Hippocampal formation (tissue), 2 donors: ENCODE measurements at regions not wholly inside any gene's neighbourhood (a gene's known extent, or its start where the extent isn't known, plus 50 kb on each side); places are given as distances from the start of the nearest gene placed in this dataset.

Experiments used
- DNase-seq, 2 donors: peaks; one replicate each; lab custom pipeline; 2025; lab: John Stamatoyannopoulos, UW

DNA sequence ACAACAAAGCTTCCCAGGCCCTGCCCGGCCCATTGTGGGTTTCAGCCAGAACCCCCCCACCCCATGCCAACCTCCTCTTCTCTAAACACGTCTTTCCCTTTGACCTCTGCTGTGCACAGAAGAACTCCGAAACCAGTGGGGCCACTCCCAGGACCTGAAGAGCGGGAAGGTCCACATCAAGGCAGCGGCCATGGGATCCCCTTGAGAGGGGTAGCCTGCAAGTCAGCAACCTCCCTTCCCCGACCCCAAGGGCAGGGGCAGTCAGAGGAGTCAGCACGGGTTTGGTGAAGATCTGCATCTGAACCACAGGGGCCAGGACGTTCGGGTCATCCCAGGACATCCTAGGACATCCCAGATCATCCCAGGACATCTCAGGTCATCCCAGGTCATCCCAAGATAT lies 379.9 kb upstream of the IRX4 start:
- no peak for DNase-seq

DNA sequence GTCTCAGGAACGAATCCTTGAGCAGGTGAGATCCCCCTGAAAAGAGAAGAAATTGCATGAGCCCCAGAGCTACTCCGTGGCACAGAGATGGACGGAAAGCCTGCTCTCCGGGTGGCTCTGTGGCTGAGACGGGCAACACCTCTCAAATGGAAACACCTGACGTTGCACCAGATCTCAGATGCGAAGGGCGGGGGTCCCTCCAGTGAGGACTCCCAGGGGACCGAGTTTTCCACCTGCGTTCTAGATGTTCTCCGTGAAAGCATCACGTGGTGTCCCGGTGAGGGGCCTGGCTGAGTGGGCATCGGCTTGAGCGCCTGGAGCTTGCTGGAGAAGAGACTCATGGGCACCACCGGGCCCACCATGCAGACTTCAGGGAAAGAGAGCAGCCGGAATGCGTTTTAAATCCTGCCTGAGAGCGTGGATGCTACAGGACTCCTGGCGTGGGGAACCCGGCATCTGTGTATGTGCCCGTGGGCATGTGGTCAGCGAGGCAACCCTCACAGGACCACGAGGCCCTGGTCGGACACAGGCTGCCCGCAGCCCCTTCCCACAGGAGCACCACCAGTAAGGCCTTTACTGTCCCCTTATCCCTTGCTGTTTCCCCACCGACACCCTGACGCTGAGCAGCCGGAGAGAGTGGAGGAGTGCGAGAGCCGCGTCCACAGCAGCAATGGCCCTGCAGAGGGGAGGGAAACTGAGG lies 378.4 kb upstream of the IRX4 start:
- DNase-seq: no peak

DNA sequence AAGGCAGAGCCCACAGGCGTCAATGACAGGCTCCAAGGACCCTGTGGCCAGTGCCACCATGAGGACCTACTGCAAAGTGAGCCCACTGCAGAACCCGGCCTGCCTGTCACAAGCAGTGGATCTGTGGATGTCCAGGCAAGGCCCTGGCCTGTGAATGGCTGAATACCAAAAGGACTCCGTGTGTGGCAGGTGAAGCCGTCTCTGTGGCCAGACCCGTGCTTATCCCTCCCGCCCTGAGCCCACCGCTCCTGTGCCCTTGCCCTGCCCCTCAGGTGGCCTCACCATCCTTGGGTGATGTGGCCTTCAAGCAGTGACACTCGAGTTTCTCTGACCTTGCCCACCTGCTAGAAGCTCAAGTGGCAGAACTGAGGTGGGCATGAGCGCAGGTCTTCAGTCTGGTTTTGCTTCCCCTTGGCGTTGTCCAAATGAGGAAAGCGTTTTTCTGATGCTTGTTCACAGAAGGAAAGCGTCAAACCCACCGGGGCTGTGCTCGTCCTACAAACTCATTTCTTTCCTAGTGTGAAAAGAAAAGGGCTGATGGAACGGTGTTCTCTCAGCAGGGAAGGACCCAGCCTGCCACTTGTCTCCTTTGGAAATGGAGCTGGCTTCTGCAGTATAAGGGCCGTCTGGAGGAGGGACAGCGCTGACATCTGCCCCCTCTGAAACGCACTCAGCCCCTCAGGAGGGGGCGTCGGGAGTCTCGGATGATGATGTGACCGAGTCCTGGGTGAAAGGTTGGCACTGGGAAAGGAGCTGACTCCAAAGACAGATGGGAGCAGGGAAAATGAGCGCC lies 377.7 kb upstream of the IRX4 start:
- no peak for DNase-seq

DNA sequence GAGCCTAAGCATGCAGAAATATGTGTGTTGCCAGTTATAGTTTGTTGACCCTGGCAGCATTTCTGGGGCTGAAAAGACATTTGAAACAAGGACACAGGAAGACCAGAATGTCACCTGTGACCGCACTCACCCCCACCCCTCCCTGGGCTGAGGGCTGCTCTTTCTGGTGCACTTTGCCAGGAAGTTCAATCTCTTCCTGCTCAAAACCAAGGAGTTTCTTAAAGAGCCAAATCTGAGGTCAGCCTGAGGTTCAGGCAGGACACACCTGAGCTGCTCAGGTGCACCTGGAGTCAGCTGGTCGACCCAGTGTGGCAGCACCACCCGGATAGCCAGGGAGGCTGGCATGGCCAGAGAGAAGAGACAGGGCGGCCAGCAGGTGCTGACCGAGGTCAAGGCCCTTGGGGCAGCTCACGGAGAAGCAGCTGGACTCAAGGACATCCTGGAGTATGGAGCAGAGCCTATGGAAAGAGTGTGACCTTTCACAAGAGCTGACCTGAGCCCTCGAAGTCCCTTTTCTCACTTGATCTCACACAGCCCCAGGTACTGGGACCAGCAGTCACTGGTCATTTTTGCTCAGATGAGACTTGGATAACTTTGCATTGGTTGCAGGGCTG lies 376.9 kb upstream of the IRX4 start:
- DNase-seq: no peak

DNA sequence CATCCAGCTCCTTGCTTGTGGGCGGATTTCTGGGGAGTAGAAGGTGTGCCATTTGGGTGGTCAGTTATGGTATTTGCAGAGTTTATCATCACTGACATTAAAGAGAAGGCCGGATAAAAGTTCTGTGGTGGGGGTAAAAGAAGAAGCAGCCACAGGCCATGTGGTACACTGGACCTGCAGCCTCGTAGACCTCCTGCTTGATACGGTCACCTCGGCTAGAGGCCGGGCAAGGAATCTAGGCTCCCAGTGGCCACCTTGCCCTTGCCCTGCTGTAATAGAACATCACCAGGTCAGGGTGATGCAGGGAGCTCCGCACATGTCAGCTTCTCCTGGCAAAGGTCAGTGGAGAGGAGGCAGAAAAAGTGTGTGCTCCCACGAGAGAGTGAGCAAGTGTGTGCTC lies 376.1 kb upstream of the IRX4 start:
- no peak for DNase-seq

DNA sequence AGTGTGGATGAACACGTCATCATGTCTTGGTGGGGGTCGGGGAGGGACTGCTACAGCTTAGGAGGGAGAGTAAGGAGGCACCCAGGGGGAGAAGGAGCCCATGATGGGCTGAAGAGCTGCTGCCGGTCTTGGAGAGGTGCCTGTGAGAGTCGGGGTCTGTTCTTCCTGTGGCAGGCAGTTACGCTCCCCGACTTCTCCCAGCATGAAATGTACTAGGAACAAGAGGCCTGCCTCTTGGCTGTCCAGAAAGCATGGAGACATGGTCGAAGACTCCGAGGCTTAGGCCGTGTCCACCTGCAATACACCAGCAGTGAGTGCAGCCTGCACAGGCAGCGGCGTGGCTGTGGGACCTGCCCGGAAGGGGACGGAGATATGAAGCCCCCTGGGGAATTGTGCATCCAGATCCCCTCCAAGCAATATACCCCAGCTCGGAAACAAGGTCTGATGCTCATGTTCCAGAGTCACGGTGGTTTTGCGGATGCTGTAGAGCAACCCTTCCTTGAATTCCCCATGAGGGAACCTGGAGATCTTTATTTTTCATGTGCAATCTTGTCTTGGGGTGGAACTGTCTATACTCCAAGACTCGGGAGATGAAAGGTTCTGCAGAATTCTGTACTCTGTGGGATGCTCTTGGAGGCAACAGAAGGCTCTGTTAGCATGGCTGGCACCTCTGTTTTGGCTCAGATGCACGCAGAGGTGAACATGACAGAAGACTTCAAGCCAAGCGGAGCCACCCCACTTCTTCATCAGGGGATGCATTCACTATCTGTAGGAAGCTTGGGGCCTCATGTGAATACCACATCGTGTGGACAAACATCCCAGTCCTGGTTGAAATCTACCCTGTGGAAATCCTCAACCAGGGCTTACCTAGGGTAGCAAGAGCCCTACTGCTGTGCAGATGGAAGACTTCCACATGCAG lies 374.9 kb upstream of the IRX4 start:
- no peak for DNase-seq

DNA sequence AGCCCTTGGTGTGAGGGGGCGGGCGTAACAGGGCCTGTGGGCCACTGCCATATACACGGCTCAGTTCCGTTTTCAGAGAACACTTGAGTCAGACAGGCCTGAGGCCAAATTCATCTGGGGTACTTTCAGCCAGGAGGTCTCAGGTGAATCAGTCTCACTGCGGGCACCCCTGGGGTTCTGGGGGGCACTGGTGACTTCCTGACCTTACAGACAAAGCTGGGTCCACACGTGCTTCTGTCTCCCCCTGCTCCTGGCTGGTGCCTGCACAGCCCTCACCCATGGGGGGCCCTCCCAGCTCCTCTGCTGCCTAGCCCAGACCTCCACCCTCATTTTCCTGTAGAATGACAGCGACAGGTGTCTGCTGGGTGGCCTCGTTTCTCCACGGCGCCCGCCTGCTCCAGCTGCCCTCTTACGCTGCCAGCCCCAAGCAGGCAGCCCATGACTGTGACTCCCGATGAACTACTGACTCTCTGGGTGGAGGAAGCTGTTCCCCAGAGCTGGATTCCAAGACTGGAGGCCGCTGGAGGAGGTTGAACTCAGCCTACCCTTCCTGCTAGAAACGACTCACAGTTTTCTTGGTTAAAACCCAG lies 374.1 kb upstream of the IRX4 start:
- no peak for DNase-seq

DNA sequence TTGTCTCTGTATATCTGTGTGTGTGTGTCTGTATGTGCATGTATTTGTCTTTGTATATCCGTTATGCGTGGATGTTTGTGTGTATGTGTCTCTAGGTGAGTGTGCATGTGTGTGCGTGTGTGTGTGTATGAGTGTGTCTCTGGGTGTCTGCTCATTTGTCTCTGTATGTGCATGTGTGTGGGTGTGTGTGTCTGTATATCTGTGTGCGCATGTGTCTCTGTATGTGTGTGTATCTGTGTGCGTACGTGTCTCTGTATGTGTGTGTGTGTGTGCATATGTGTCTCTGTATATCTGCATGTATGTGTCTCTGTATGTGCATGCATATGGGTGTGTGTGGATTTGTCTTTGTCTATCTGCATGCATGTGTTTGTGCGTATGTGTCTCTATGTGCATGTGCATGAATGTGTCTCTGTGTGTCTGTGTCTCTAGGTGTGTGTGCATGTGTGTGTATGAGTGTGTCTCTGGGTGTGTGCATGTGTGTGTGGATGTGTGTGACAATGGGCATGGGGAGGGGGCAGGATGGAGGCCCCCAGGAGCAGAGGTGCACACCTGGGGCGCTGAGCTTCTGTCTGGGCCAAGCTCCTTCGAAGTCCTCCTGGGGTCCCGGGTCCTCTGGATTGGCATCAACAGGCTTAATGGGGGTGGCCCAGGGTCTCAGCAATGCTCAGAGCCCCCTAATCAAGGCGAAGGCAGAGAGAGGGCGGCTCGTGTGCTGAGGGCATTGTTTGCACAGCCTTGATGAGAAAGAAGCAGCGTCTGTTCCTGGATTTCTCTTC lies 373.4 kb upstream of the IRX4 start:
- DNase-seq: no peak

DNA sequence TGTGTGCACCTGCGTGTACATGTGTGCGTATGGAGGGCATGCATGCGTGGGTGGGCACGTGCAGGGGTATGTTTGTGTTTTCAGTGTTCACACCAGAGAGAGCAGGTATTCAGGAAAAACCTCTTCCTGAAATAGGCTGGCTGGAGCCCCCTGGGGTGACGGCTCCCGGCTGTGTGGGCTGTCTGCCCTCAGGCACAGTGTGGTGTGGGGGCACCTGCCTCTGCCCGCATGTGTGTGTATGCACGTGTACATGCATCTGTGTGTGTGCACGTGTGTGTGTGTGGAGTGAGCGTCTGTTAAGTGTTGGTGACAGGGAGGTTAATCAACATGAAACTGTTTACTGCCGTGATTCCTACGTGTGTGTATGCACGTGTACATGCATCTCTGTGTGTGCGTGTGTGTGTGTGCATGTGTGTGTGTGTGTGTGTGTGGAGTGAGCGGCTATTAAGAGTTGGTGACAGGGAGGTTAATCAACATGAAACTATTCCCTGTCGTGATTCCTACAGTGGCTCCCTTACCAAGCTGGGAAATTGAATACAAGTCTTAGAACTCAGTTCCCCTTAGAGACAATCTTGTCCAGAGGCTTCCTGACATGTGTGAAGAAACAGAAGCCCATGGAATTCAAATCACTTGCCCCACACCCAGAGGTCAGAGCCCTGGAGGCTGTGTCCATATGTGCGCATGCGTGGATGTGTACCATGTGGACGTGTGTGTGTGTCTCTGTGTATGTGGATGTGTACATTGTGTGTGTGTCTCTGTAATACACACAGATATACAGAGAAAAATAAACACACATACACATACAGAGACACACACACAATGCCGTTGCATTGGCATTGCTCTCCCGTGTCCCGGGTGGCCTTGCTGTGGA lies 372.4 kb upstream of the IRX4 start:
- no peak for DNase-seq

DNA sequence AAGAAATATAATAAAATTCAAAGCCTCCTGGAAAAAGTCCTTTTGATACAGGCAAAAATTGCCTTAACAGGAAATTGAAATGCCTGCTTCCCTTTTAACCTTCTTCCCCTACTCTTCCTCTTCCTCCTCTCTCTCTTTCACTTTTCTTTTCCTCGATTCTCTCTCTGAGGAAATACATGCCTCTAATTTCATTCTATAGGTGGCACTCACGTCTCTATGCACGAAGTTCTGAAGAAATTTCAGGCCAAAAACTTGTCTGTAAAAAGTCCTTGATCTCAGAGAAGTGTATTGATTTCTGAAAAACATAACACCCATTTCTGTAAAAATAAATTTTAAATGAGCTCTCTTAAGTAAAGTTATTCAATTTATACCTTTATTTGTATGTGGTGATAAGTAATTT lies 371.7 kb upstream of the IRX4 start:
- DNase-seq: no peak

DNA sequence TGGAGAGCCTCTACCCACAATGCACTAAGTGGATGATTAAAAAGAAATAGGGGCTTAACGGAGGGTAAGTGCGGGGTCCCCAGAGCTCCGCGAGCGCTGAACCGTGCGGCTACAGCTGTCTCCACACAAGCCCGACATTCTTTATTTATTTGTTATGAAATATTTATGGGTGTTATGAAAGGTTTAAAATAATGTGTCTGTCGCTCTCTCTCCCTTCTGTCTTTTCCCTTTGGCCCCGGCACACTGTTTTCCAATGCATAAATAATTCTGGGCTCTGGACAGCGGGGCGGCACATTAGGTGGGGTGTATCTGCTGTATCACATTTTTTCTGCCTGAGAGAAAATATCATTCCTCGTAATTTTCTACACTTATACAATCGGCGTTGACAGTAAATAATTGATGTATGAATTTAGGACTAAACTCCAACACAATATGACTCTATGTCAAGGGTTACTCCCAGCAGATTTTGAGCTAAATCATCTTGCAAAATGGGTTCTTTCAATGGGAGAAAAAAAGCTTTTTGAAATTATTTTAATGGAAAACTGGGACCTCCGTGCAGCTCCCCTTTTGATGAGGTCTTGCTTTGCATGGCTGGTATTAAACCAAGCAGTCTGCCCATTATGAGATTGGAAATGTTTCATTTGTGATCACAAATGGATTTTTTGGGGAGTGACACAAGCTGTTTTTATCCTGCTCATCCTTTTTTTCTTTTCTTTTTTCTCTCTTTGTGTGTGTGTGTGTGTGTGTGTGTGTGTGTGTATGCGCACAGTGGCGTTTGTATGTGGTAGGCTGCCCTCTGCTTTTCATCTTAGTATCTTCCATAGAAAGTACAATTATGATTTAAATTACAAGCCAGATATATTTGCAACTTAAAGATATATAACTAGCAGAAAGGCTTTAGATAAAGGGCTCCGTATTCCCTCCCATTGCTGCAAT lies 370.6 kb upstream of the IRX4 start:
- no peak for DNase-seq

DNA sequence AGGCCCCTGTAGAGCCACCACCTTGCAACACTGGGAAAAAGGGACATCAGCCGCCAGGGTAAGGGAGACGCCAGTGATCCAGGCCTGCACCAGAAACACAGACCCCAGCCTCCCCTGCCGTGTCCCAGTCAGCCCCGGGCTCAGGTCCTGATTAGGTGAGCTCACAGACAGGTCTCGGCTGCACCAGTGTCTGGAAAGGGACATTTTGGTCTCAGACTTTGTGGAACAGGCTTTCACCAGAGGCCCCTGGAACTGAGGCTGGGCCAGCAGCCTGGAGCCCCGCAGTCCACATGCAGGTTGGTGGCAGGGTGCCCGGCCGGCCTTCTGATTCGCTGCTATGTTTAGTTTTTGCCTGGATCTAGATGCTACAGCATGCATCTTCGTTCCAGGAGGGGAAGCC lies 369.0 kb upstream of the IRX4 start:
- no peak for DNase-seq

DNA sequence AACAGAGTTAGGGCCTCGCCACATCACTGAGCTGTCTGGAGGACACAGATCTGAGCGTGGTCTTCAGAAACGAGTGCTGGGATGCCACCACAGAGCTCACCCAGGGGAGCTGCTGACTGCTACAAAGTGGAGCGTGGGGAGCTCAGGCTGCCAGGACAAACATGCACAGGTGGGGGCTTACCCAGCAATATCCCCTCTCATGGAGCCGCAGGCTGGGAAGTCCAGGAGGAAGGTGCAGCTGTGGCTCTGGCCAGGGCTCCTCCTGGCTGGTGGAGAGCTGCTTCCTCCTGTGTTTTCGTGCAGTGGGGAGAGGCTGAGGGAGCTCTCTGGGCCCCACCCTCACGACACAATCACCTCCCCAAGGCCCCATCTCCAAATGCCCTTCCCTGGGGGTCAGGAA lies 368.6 kb upstream of the IRX4 start:
- no peak for DNase-seq

DNA sequence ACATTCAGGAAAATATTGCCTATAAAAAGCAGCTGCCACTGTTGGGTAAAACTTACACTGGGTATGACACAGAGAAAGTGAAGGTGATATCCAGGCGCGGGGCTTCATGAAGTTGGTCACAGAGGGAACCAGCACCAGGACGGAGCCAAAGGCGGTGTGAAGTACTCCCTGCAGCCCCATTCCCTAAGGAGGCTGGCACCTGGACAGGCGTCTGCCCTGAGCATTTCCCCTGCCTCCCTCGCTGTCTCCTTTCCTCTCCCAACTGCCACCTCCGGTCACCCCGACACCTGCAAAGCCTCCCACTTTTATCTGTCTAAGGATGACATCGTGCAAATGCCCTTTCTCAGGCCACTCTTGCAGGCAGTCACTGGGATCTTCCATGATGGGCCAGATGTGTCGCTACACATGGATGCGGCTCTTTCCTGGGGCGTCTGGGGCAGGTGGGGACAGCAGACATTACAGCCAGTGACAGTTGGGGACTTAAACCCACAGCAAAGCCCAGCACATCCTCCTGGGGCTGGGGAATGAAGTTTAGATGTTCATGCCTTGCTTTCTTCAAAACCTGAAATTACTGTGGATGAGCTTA lies 367.7 kb upstream of the IRX4 start:
- DNase-seq: no peak

DNA sequence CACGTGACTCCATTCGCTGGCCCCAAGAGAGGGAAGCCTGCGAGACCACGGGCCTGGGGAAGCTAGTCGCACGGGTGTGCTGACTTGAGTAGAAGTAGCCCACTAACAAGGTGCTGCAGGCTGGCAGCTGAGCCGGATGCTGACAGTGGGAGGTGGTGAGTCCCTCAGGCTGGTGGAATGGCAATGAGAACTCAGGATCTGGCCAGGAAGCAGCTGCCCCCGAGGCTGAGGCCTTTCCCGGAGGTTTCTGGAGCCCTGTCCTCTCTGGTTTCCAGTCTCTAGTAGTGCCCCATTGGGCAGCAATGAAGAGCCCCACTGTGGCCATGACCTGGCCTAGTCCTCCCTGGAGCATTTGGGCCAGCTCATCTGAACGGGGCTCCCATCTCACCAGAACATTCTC lies 366.7 kb upstream of the IRX4 start:
- no peak for DNase-seq

DNA sequence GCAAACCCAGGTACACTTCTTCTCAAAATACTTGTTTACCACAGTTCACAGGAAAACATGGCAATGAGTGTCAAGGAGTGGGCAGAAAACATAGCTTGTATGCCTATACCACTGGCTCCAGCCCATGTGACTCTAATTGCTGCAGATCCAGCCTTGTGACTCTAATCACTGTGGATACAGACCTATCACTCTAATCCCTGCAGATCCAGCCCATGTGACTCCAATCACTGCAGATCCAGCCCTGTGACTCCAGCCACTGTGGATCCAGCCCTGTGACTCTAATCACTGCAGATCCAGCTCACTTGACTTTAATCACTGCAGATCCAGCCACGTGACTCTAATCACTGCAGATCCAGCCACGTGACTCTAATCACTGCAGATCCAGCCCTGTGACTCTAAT lies 366.3 kb upstream of the IRX4 start:
- no peak for DNase-seq

DNA sequence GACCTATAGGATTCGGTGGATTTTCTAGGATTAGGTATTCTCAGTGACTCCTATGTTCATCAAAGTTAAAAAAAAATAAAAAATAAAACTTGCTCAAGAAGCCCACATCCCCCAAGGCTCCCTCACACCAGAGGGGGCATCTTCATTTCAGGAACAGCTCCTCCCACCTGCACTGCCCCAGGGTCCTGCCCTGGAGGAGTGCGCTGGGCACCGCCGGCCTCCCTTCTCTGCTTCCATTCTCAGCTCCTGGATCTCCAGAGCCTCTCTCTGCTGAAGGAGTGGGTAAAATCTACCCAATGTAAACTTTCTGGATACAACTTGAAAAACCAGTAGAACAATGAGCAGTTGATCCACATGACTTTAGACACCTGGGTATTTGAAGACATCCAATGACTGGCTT lies 359.8 kb upstream of the IRX4 start:
- DNase-seq: no peak

DNA sequence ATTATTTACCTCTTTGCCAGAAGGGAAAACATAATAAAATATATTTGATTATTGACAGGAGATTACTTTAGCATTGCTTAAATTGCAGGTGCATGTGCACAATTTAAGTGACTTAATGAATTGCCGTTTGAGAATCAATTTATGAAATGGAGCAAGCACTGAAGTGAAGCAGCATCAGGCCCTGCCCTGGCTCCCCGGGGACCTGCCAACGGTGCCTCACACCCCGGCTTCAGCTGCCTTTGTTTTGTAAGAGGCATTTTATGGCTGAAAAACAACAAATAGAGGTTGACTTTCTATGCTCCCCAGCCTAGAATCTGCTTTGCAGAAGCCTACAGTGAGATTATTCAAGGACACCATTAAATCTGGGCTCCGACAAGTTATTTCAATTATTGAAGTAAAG lies 359.1 kb upstream of the IRX4 start:
- DNase-seq: no peak
